Astrocyte (in vitro differentiated cells and primary cell): ENCODE measurements at regions not wholly inside any gene's neighbourhood (a gene's known extent, or its start where the extent isn't known, plus 50 kb on each side); places are given as distances from the start of the nearest gene placed in this dataset.
A peak's percentile ranks its signal among the peaks of the same experiment; 100 is the strongest.

Source experiments
- DNase-seq: peaks from one replicate; pipeline ENCODE4 v3.0.0-alpha.2; 2010; ENCODE audit warnings: low read depth
- FAIRE-seq: peaks from 2 replicates; lab custom pipeline; 2011; peaks lifted over from hg19 to GRCh38; lab: Jason Lieb, UNC
- H2AFZ ChIP-seq: 2 replicates; pipeline ENCODE4 v1.6.0; 2012; ENCODE audit warnings: low read depth, low read length, inconsistent platforms
- H3K27ac ChIP-seq: 2 replicates; pipeline ENCODE4 v1.5.1; 2011; ENCODE audit warnings: low read depth, low read length, inconsistent platforms
- H3K27me3 ChIP-seq: 2 replicates; pipeline ENCODE4 v1.6.0; 2011; ENCODE audit warnings: low read length, inconsistent platforms; ENCODE audit not compliant: insufficient read depth
- H3K36me3 ChIP-seq: 2 replicates; pipeline ENCODE4 v1.5.1; 2011; ENCODE audit warnings: low read length, inconsistent platforms; ENCODE audit not compliant: insufficient read depth
- H3K4me1 ChIP-seq: 2 replicates; pipeline ENCODE4 v1.5.1; 2011; ENCODE audit warnings: low read length, inconsistent platforms; ENCODE audit not compliant: insufficient read depth
- H3K4me2 ChIP-seq: 2 replicates; pipeline ENCODE4 v1.6.0; 2012; ENCODE audit warnings: low read length, inconsistent platforms
- H3K4me3 ChIP-seq: 2 replicates; pipeline ENCODE4 v1.5.1; 2011; ENCODE audit warnings: low read depth, mild to moderate bottlenecking, low read length, inconsistent platforms; ENCODE audit not compliant: insufficient read depth
- H3K79me2 ChIP-seq: 2 replicates; pipeline ENCODE4 v1.6.0; 2012; ENCODE audit warnings: mild to moderate bottlenecking, low read length, inconsistent platforms; ENCODE audit not compliant: insufficient read depth
- H3K9ac ChIP-seq: 2 replicates; pipeline ENCODE4 v1.6.0; 2012; ENCODE audit warnings: mild to moderate bottlenecking, low read length, inconsistent platforms
- H3K9me3 ChIP-seq: 2 replicates; pipeline ENCODE4 v1.5.1; 2012; ENCODE audit warnings: low read depth, mild to moderate bottlenecking, low read length, inconsistent platforms; ENCODE audit not compliant: insufficient read depth
- H4K20me1 ChIP-seq: 2 replicates; pipeline ENCODE4 v1.6.0; 2012; ENCODE audit warnings: low read length, inconsistent platforms; ENCODE audit not compliant: insufficient read depth
- H3K27ac Mint-ChIP-seq: one replicate; pipeline ENCODE4 v1.8.0; 2021; ENCODE audit warnings: mild to moderate bottlenecking, mixed read lengths; ENCODE audit not compliant: unreplicated experiment
- H3K27me3 Mint-ChIP-seq: one replicate; pipeline ENCODE4 v1.8.0; 2021; ENCODE audit warnings: low read depth, mixed read lengths; ENCODE audit not compliant: unreplicated experiment
- H3K36me3 Mint-ChIP-seq: one replicate; pipeline ENCODE4 v1.8.0; 2021; ENCODE audit warnings: low read depth, mixed read lengths; ENCODE audit not compliant: unreplicated experiment
- H3K4me1 Mint-ChIP-seq: one replicate; pipeline ENCODE4 v1.8.0; 2021; ENCODE audit warnings: low read depth, mixed read lengths; ENCODE audit not compliant: unreplicated experiment
- H3K4me3 Mint-ChIP-seq: one replicate; pipeline ENCODE4 v1.8.0; 2021; ENCODE audit warnings: mild to moderate bottlenecking, moderate library complexity, mixed read lengths; ENCODE audit not compliant: unreplicated experiment
- H3K9me3 Mint-ChIP-seq: one replicate; pipeline ENCODE4 v1.8.0; 2021; ENCODE audit warnings: mild to moderate bottlenecking, mixed read lengths; ENCODE audit not compliant: unreplicated experiment
- CTCF ChIP-seq: IDR thresholded peaks from 2 replicates; pipeline ENCODE4 v1.5.1; 2011; ENCODE audit warnings: low read depth, mild to moderate bottlenecking, inconsistent platforms, low read length, moderate library complexity; ENCODE audit not compliant: insufficient read depth
- EZH2 ChIP-seq: IDR thresholded peaks from 2 replicates; pipeline ENCODE4 v1.6.1; 2012; ENCODE audit warnings: mild to moderate bottlenecking, low read length, inconsistent platforms; ENCODE audit not compliant: insufficient read depth

GRCh38 chr6:2524090-2524489, 226.6 kb downstream of the MYLK4 start:
- FAIRE-seq, result no peak
- TF ChIP-seq EZH2 (no peak), CTCF (peak; percentile 24)
- H3K79me2 ChIP-seq, result no peaks in the 10 kb centered on the region
- no peak overlapping the region for H3K9ac ChIP-seq
- Mint-ChIP-seq H3K4me3 (no peak overlapping the region), H3K27me3 (peaks cover 9% of the 10 kb centered on the region), H3K36me3 (no peaks in the 10 kb centered on the region), H3K4me1 (peaks cover 6% of the 10 kb centered on the region), H3K27ac (no peak overlapping the region), H3K9me3 (peaks cover 9% of the 10 kb centered on the region)
- H3K36me3 ChIP-seq, result no peaks in the 10 kb centered on the region
- no peak overlapping the region for H2AFZ ChIP-seq
- peaks cover 5% of the 10 kb centered on the region for H3K4me1 ChIP-seq
- no peak overlapping the region for H3K4me3 ChIP-seq
- peaks cover 17% of the 10 kb centered on the region for H3K27me3 ChIP-seq
- no peak overlapping the region for H3K4me2 ChIP-seq
- H3K9me3 ChIP-seq, result peaks cover 10% of the 10 kb centered on the region
- DNase-seq, result no peak
- no peak overlapping the region for H3K27ac ChIP-seq
- no peaks in the 10 kb centered on the region for H4K20me1 ChIP-seq

GRCh38 chr6:2523061-2523460, 227.7 kb downstream of the MYLK4 start:
- Histone ChIP-seq H3K4me3 (no peak overlapping the region), H3K27ac (no peak overlapping the region), H2AFZ (no peak overlapping the region), H4K20me1 (no peaks in the 10 kb centered on the region), H3K36me3 (no peaks in the 10 kb centered on the region), H3K4me2 (peak overlapping the region; percentile 49), H3K4me1 (peaks cover 5% of the 10 kb centered on the region), H3K9ac (no peak overlapping the region), H3K9me3 (peaks cover 10% of the 10 kb centered on the region), H3K79me2 (no peaks in the 10 kb centered on the region), H3K27me3 (peaks cover 10% of the 10 kb centered on the region)
- Mint-ChIP-seq H3K9me3 (peaks cover 10% of the 10 kb centered on the region), H3K4me3 (no peak overlapping the region), H3K27me3 (peaks cover 9% of the 10 kb centered on the region), H3K27ac (no peak overlapping the region), H3K36me3 (no peaks in the 10 kb centered on the region), H3K4me1 (peaks cover 6% of the 10 kb centered on the region)
- DNase-seq, result no peak
- no peak for FAIRE-seq
- TF ChIP-seq EZH2 (no peak), CTCF (no peak)

- Mint-ChIP-seq H3K27me3 (peaks cover 4% of the 10 kb centered on the region), H3K9me3 (peaks cover 10% of the 10 kb centered on the region)
These were observed 228.2 kb downstream of the MYLK4 start for GRCh38 chr6:2522521-2522920.

More at GRCh38 chr6:2522521-2522920, 228.2 kb downstream of the MYLK4 start:
- peak; percentile 43 for FAIRE-seq
- peak; percentile 61 for DNase-seq
- H3K27ac Mint-ChIP-seq, result no peak overlapping the region
- H3K36me3 ChIP-seq, result no peaks in the 10 kb centered on the region
- H3K27ac ChIP-seq, result no peak overlapping the region
- TF ChIP-seq CTCF (no peak), EZH2 (no peak)
- H3K4me1 Mint-ChIP-seq, result peaks cover 6% of the 10 kb centered on the region
- H3K4me3 ChIP-seq, result no peak overlapping the region
- peak overlapping the region; percentile 49 for H3K4me2 ChIP-seq
- peaks cover 6% of the 10 kb centered on the region for H3K27me3 ChIP-seq
- H3K9ac ChIP-seq, result no peak overlapping the region
- peaks cover 10% of the 10 kb centered on the region for H3K9me3 ChIP-seq
- no peaks in the 10 kb centered on the region for H4K20me1 ChIP-seq
- H3K36me3 Mint-ChIP-seq, result no peaks in the 10 kb centered on the region
- H3K4me1 ChIP-seq, result peaks cover 5% of the 10 kb centered on the region
- H3K79me2 ChIP-seq, result no peaks in the 10 kb centered on the region
- no peak overlapping the region for H2AFZ ChIP-seq
- no peak overlapping the region for H3K4me3 Mint-ChIP-seq
